Skeletal muscle tissue (tissue), 3 donors: ENCODE measurements at regions not wholly inside any gene's neighbourhood (a gene's known extent, or its start where the extent isn't known, plus 50 kb on each side); places are given as distances from the start of the nearest gene placed in this dataset.

ENCODE experiments used
- H3K27ac ChIP-seq: one replicate; pipeline ENCODE4 v1.7.0; 2013; ENCODE audit warnings: mild to moderate bottlenecking, low read depth, low read length, inconsistent platforms
- H3K27me3 ChIP-seq, 3 donors: one replicate each; pipeline ENCODE4 v1.7.0; 2013; ENCODE audit warnings: low read length in 3 of 3; ENCODE audit not compliant: control insufficient read depth in 3 of 3, insufficient read depth in 3 of 3
- H3K36me3 ChIP-seq, 3 donors: one replicate each; pipeline ENCODE4 v1.7.0; 2013; ENCODE audit warnings: low read length in 3 of 3; ENCODE audit not compliant: control insufficient read depth in 3 of 3, insufficient read depth in 3 of 3
- H3K4me1 ChIP-seq, 3 donors: one replicate each; pipeline ENCODE4 v1.7.0; 2013; ENCODE audit warnings: low read length in 3 of 3, mild to moderate bottlenecking in 3 of 3; ENCODE audit not compliant: control insufficient read depth in 3 of 3, insufficient read depth in 3 of 3
- H3K4me3 ChIP-seq, 3 donors: one replicate each; pipeline ENCODE4 v1.7.0; 2013; ENCODE audit warnings: low read length in 3 of 3
- H3K9ac ChIP-seq, 3 donors: one replicate each; pipeline ENCODE4 v1.7.0; 2013; ENCODE audit warnings: low read length in 3 of 3, mild to moderate bottlenecking in 3 of 3, moderate library complexity in 2 of 3, low read depth in 1 of 3
- H3K9me3 ChIP-seq, 3 donors: one replicate each; pipeline ENCODE4 v1.7.0; 2013; ENCODE audit warnings: low read length in 3 of 3; ENCODE audit not compliant: control insufficient read depth in 3 of 3
- donor health status: Osteomylitis.

GRCh38 chr3:117651246-117651645, 941.7 kb downstream of the TUSC7 start:
- H3K9ac ChIP-seq, result no peak overlapping the region
- no peaks in the 10 kb centered on the region for H3K9me3 ChIP-seq
- H3K4me3 ChIP-seq, result no peak overlapping the region
- H3K27me3 ChIP-seq, result no peaks in the 10 kb centered on the region
- H3K36me3 ChIP-seq, result no peaks in the 10 kb centered on the region
- H3K27ac ChIP-seq, result no peak overlapping the region
- H3K4me1 ChIP-seq, result no peaks in the 10 kb centered on the region

DNA sequence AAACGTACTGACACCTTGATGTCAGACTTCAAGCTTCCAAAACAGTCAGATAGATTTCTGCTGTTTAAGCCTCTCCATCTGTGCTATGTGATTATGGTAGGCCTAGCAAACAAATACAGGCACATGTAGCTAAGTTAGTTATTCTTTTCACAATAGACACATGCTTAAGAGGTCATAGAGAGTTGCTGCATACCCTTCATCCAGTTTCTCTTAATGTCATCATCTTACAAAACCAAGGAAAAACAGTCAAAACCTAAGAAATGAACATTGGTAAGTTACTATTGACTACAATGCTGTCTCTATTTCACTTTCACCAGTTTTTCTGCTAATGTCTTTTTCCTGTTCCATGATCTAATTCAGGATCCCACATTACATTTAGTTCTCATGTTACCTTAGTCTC, 946.8 kb downstream of the TUSC7 start:
- Histone ChIP-seq H3K27ac (no peak overlapping the region), H3K9me3 (no peaks in the 10 kb centered on the region), H3K9ac (no peak overlapping the region), H3K36me3 (no peaks in the 10 kb centered on the region), H3K4me1 (no peaks in the 10 kb centered on the region), H3K4me3 (no peak overlapping the region), H3K27me3 (no peaks in the 10 kb centered on the region)

DNA sequence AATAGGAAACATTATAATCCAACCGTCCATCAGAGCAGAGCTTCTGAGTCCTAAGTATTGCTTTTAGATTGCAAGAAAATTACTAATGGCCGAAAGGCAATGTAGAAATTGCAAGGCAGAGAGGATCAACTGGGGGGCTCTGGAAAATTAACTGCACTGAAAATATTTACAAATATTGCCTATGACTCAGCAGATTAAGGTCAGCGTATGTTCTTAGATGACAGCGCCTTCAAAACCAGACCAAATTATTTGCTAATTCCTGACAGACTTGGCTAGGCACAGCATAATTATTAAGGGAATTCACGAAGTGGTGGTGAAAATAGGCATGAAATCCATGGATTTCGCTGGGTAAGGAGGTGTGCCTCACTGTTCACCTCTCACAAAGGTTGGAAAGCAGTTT, 947.7 kb downstream of the TUSC7 start:
- Histone ChIP-seq H3K9ac (no peak overlapping the region), H3K36me3 (no peaks in the 10 kb centered on the region), H3K4me1 (no peaks in the 10 kb centered on the region), H3K9me3 (no peaks in the 10 kb centered on the region), H3K27me3 (no peaks in the 10 kb centered on the region), H3K4me3 (no peak overlapping the region), H3K27ac (no peak overlapping the region)

- no peaks in the 10 kb centered on the region for H3K9me3 ChIP-seq
- no peak overlapping the region for H3K4me3 ChIP-seq
- no peaks in the 10 kb centered on the region for H3K36me3 ChIP-seq
- H3K27me3 ChIP-seq, result no peaks in the 10 kb centered on the region
- H3K4me1 ChIP-seq, result no peaks in the 10 kb centered on the region
- H3K27ac ChIP-seq, result no peak overlapping the region
- H3K9ac ChIP-seq, result no peak overlapping the region
These were observed 951.6 kb downstream of the TUSC7 start for GRCh38 chr3:117660941-117661817.

- no peaks in the 10 kb centered on the region for H3K4me1 ChIP-seq
- H3K36me3 ChIP-seq, result no peaks in the 10 kb centered on the region
- no peak overlapping the region for H3K9ac ChIP-seq
- H3K4me3 ChIP-seq, result no peak overlapping the region
- no peak overlapping the region for H3K27ac ChIP-seq
- no peaks in the 10 kb centered on the region for H3K9me3 ChIP-seq
- H3K27me3 ChIP-seq, result no peaks in the 10 kb centered on the region
These were observed 952.2 kb downstream of the TUSC7 start for GRCh38 chr3:117661818-117662095.

DNA sequence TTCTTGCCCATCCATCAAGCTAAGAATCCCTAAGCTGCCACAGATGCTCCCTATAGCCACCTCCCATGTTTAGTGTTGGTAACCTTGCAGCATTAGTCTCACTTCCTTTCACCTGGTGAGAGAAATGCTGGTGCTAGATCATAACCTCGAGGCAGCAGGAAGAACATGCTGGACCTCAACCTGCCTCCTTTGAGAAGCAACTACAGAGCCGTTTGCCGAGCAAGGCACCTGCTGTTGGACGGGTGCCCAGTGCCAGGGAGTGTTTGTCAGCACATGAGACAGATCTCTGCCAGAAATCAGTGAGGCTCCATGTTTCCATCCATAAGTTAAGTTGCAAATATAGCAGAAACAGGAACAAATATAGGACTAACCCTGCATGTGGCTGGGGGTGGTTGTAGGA, 955.7 kb downstream of the TUSC7 start:
- H3K27ac ChIP-seq, result no peak overlapping the region
- H3K4me1 ChIP-seq, result no peaks in the 10 kb centered on the region
- H3K36me3 ChIP-seq, result no peaks in the 10 kb centered on the region

DNA sequence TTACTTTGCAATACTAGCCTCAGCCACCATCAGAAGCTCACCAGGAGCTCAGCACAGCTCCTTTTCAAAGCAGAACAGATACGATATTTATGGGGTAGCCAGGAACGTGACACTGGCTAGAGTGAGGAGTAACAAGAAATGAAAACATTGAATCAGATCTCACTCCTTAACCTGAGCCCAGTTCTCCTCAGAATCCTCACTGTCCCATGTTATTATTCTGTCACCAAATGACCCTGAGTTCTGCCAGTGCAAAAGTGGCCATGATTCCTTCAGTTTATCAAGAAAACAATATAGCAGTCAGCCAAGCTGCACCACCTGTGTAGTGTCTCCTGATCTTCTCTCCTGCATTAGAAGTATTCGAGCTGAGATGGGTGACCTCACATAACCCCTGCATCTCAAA, 956.7 kb downstream of the TUSC7 start:
- Histone ChIP-seq H3K4me1 (no peaks in the 10 kb centered on the region), H3K9me3 (no peaks in the 10 kb centered on the region), H3K27ac (no peak overlapping the region), H3K36me3 (no peaks in the 10 kb centered on the region), H3K9ac (no peak overlapping the region), H3K4me3 (no peak overlapping the region), H3K27me3 (peaks cover 0 to 3% (median 0%) of the 10 kb centered on the region in 3 donors)

More for the DNA sequence above, 955.7 kb downstream of the TUSC7 start:
- H3K9ac ChIP-seq, result no peak overlapping the region
- peaks cover 0 to 3% (median 0%) of the 10 kb centered on the region in 3 donors for H3K27me3 ChIP-seq
- no peaks in the 10 kb centered on the region for H3K9me3 ChIP-seq
- no peak overlapping the region for H3K4me3 ChIP-seq

DNA sequence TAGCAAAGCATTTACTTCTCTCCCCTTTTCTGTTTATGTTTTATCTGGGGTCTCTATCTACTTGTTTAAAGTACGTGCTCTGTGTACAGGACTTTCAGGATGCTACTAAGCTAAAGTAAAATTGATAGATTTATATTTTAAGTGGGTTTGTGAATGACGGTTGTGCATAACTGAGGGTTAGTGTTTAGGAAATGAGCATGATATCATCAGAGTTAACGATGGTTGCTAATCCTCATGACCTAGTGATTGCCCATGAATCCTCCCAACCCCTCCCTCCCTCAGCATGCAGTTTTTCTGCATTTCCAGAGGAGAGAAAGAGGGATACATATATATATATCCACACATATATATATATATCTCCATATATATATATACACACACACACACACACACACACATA, 957.2 kb downstream of the TUSC7 start:
- H3K9me3 ChIP-seq, result no peaks in the 10 kb centered on the region
- no peak overlapping the region for H3K4me3 ChIP-seq
- no peak overlapping the region for H3K9ac ChIP-seq
- no peaks in the 10 kb centered on the region for H3K4me1 ChIP-seq
- H3K27me3 ChIP-seq, result peaks cover 0 to 3% (median 0%) of the 10 kb centered on the region in 3 donors
- H3K36me3 ChIP-seq, result no peaks in the 10 kb centered on the region
- H3K27ac ChIP-seq, result no peak overlapping the region

- Histone ChIP-seq H3K27ac (no peak overlapping the region), H3K27me3 (peaks cover 0 to 3% (median 0%) of the 10 kb centered on the region in 3 donors), H3K36me3 (no peaks in the 10 kb centered on the region), H3K9ac (no peak overlapping the region), H3K9me3 (no peaks in the 10 kb centered on the region), H3K4me3 (no peak overlapping the region), H3K4me1 (no peaks in the 10 kb centered on the region)
These were observed 960.2 kb downstream of the TUSC7 start for GRCh38 chr3:117669774-117670173.

GRCh38 chr3:117671722-117672318, 962.2 kb downstream of the TUSC7 start:
- Histone ChIP-seq H3K36me3 (no peaks in the 10 kb centered on the region), H3K9ac (no peak overlapping the region), H3K9me3 (no peaks in the 10 kb centered on the region), H3K4me1 (no peaks in the 10 kb centered on the region), H3K27me3 (peaks cover 0 to 3% (median 0%) of the 10 kb centered on the region in 3 donors), H3K4me3 (no peak overlapping the region), H3K27ac (no peak overlapping the region)
